RWPE2 (cell line): ENCODE measurements at regions not wholly inside any gene's neighbourhood (a gene's known extent, or its start where the extent isn't known, plus 50 kb on each side); places are given as distances from the start of the nearest gene placed in this dataset.

Experiments
- ATAC-seq: fragments of 200-7000 bp; cut with Tn5 transposase; 3 replicates; pipeline ENCODE4 v1.9.1; 2021; ENCODE audit warnings: low read depth
- DNase-seq: peaks from one replicate; pipeline ENCODE4 v3.0.0-alpha.2; 2020; ENCODE audit warnings: low spot score
- H3K27ac ChIP-seq: fragments of 450-650 bp; 2 replicates; pipeline ENCODE4 v1.5.1; 2017; ENCODE audit warnings: mild to moderate bottlenecking; ENCODE audit not compliant: poor library complexity, severe bottlenecking
- H3K27me3 ChIP-seq: fragments of 250-450 bp; sonication (Bioruptor Pico); 2 replicates; pipeline ENCODE4 v1.5.1; 2021; ENCODE audit warnings: mild to moderate bottlenecking, moderate library complexity; ENCODE audit not compliant: insufficient read depth, poor library complexity, severe bottlenecking
- H3K36me3 ChIP-seq: fragments of 250-450 bp; sonication (Bioruptor Pico); 2 replicates; pipeline ENCODE4 v1.5.1; 2020; ENCODE audit warnings: low read depth, mild to moderate bottlenecking, moderate library complexity
- H3K4me1 ChIP-seq: fragments of 250-450 bp; sonication (Bioruptor Pico); 2 replicates; pipeline ENCODE4 v1.5.1; 2021; ENCODE audit warnings: mild to moderate bottlenecking, moderate library complexity; ENCODE audit not compliant: insufficient read depth, poor library complexity, severe bottlenecking
- H3K4me3 ChIP-seq: fragments of 250-450 bp; sonication (Bioruptor Pico); 2 replicates; pipeline ENCODE4 v1.5.1; 2021; ENCODE audit warnings: mild to moderate bottlenecking, moderate library complexity; ENCODE audit not compliant: severe bottlenecking
- H3K9me3 ChIP-seq: fragments of 250-450 bp; sonication (Bioruptor Pico); 2 replicates; pipeline ENCODE4 v1.5.1; 2021; ENCODE audit warnings: mild to moderate bottlenecking, moderate library complexity; ENCODE audit not compliant: severe bottlenecking
- CTCF ChIP-seq: fragments of 450-650 bp; IDR thresholded peaks from one replicate; pipeline ENCODE4 v1.5.1; 2017; ENCODE audit warnings: mild to moderate bottlenecking, moderate library complexity; ENCODE audit not compliant: poor library complexity, severe bottlenecking

- Histone ChIP-seq H3K27me3 (peaks cover 3% of the 10 kb centered on the region), H3K4me1 (no peaks in the 10 kb centered on the region), H3K4me3 (no peak overlapping the region), H3K27ac (no peak overlapping the region), H3K36me3 (no peaks in the 10 kb centered on the region), H3K9me3 (no peaks in the 10 kb centered on the region)
- ATAC-seq (no peak), DNase-seq (no peak)
- no peak for TF ChIP-seq CTCF
Observed at GRCh38 chr4:65839164-65839931, 169.1 kb upstream of the EPHA5 start.

- H3K9me3 ChIP-seq: no peaks in the 10 kb centered on the region
- ATAC-seq: no peak
- TF ChIP-seq CTCF: no peak
Observed at GRCh38 chr4:65834707-65835106, 164.4 kb upstream of the EPHA5 start.

GRCh38 chr4:65831828-65832227 lies 161.5 kb upstream of the EPHA5 start:
- H3K36me3 ChIP-seq: no peaks in the 10 kb centered on the region
- DNase-seq: no peak
- peaks cover 7% of the 10 kb centered on the region for H3K4me1 ChIP-seq
- H3K9me3 ChIP-seq: no peaks in the 10 kb centered on the region
- H3K4me3 ChIP-seq: no peak overlapping the region
- no peak for TF ChIP-seq CTCF
- peak; percentile 67 for ATAC-seq
- no peaks in the 10 kb centered on the region for H3K27me3 ChIP-seq
- H3K27ac ChIP-seq: no peak overlapping the region

More at GRCh38 chr4:65834707-65835106, 164.4 kb upstream of the EPHA5 start:
- Histone ChIP-seq H3K27ac (no peak overlapping the region), H3K27me3 (no peaks in the 10 kb centered on the region), H3K4me3 (no peak overlapping the region), H3K4me1 (peaks cover 7% of the 10 kb centered on the region), H3K36me3 (no peaks in the 10 kb centered on the region)
- no peak for DNase-seq

GRCh38 chr4:65825116-65825753 lies 154.9 kb upstream of the EPHA5 start:
- peak; percentile 96 for ATAC-seq

More at GRCh38 chr4:65825116-65825753, 154.9 kb upstream of the EPHA5 start:
- no peaks in the 10 kb centered on the region for H3K27me3 ChIP-seq
- H3K27ac ChIP-seq: no peak overlapping the region
- DNase-seq: no peak
- peaks cover 6% of the 10 kb centered on the region for H3K4me1 ChIP-seq
- no peaks in the 10 kb centered on the region for H3K9me3 ChIP-seq
- H3K4me3 ChIP-seq: no peak overlapping the region
- TF ChIP-seq CTCF: no peak
- no peaks in the 10 kb centered on the region for H3K36me3 ChIP-seq
